Stimulated activated CD4-positive, alpha-beta T cell treated with anti-CD3 and anti-CD28 coated beads, Interleukin-1b, Interleukin-23, amount 100 ng/mL, for 4 hours (primary cell): ENCODE measurements at regions not wholly inside any gene's neighbourhood (a gene's known extent, or its start where the extent isn't known, plus 50 kb on each side); places are given as distances from the start of the nearest gene placed in this dataset.

Experiments
- DNase-seq, 2 donors: peaks; one replicate each; pipeline ENCODE4 v3.0.0-alpha.2; 2020; ENCODE audit warnings: low read depth in 2 of 2

GRCh38 chr7:38070718-38071117, 107.3 kb upstream of the STARD3NL start:
- no peak for DNase-seq

GRCh38 chr7:38086857-38087256, 91.2 kb upstream of the STARD3NL start:
- no peak for DNase-seq

- DNase-seq, result no peak
Measured at GRCh38 chr7:38102507-38102906, 75.5 kb upstream of the STARD3NL start.

- no peak for DNase-seq
Measured at GRCh38 chr7:38105874-38106483, 72.1 kb upstream of the STARD3NL start.

- DNase-seq, result peak; percentile 44 to 59
Measured at GRCh38 chr7:38107486-38107893, 70.6 kb upstream of the STARD3NL start.

GRCh38 chr7:38112075-38112474, 66.0 kb upstream of the STARD3NL start:
- no peak for DNase-seq

DNA sequence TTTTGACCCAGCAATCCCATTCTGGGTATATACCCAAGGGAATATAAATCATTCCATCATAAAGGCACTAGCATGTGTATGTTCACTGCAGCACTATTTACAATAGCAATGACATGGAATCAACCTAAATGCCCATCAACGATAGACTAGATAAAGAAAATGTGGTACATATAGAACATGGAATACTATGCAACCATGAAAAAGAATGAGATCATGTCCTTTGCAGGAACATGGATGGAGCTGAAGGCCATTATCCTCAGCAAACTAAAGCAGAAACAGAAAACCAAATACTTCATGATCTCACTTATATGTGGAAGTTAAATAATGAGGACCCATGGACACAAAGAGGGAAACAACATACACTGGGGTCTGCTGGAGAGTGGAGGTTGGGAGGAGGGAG, 58.0 kb upstream of the STARD3NL start:
- no peak for DNase-seq

GRCh38 chr7:38122501-38122900, 55.5 kb upstream of the STARD3NL start:
- DNase-seq, result no peak

- DNase-seq, result no peak
Measured at GRCh38 chr7:38123494-38123893, 54.6 kb upstream of the STARD3NL start.

- no peak for DNase-seq
Measured at GRCh38 chr7:38127216-38128207, 50.5 kb upstream of the STARD3NL start.
